DOHH2 (cell line): ENCODE measurements at regions not wholly inside any gene's neighbourhood (a gene's known extent, or its start where the extent isn't known, plus 50 kb on each side); places are given as distances from the start of the nearest gene placed in this dataset.

Experiments used
- CTCF ChIP-seq: fragments of 200-600 bp; sonication (generic); IDR thresholded peaks from one replicate; pipeline ENCODE4 v1.5.1; 2014; ENCODE audit warnings: antibody characterized with exemption, mild to moderate bottlenecking, low read depth, low read length; ENCODE audit not compliant: poor library complexity, severe bottlenecking
- EZH2phosphoT487 ChIP-seq: fragments of 200-600 bp; sonication (generic); IDR thresholded peaks from 2 replicates; pipeline ENCODE4 v1.6.1; 2017; ENCODE audit warnings: borderline replicate concordance, mild to moderate bottlenecking, antibody characterized with exemption, low read length, moderate library complexity, mixed read lengths

GRCh38 chr7:155215576-155216325 is 81.9 kb upstream of the INSIG1 start:
- no peak for TF ChIP-seq CTCF
- no peak for TF ChIP-seq EZH2phosphoT487
